ENCODE measurements at regions not wholly inside any gene's neighbourhood (a gene's known extent, or its start where the extent isn't known, plus 50 kb on each side); places are given as distances from the start of the nearest gene placed in this dataset.

- Mint-ChIP-seq H3K27ac (no peak overlapping the region), H3K4me1 (ENCODE audit: unreplicated experiment) (peaks cover 5% of the 10 kb centered on the region), H3K4me3 (no peak overlapping the region), H3K27me3 (no peaks in the 10 kb centered on the region), H3K9me3 (peaks cover 6% of the 10 kb centered on the region), H3K36me3 (no peaks in the 10 kb centered on the region)
- TF ChIP-seq, protein P1, sequence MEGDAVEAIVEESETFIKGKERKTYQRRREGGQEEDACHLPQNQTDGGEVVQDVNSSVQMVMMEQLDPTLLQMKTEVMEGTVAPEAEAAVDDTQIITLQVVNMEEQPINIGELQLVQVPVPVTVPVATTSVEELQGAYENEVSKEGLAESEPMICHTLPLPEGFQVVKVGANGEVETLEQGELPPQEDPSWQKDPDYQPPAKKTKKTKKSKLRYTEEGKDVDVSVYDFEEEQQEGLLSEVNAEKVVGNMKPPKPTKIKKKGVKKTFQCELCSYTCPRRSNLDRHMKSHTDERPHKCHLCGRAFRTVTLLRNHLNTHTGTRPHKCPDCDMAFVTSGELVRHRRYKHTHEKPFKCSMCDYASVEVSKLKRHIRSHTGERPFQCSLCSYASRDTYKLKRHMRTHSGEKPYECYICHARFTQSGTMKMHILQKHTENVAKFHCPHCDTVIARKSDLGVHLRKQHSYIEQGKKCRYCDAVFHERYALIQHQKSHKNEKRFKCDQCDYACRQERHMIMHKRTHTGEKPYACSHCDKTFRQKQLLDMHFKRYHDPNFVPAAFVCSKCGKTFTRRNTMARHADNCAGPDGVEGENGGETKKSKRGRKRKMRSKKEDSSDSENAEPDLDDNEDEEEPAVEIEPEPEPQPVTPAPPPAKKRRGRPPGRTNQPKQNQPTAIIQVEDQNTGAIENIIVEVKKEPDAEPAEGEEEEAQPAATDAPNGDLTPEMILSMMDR (conservative IDR thresholded peaks at IDR 0.05), result no peak
- DNase-seq (ENCODE audit: extremely low spot score, unreplicated experiment), result no peak
Measured at GRCh38 chr2:176769499-176770370, 442.9 kb upstream of the HNRNPA3 start.

- H3K4me1 Mint-ChIP-seq (ENCODE audit: unreplicated experiment), result peaks cover 10% of the 10 kb centered on the region
- no peak overlapping the region for H3K4me3 Mint-ChIP-seq
- H3K36me3 Mint-ChIP-seq, result peaks cover 3% of the 10 kb centered on the region
- peaks cover 6% of the 10 kb centered on the region for H3K9me3 Mint-ChIP-seq
- no peaks in the 10 kb centered on the region for H3K27me3 Mint-ChIP-seq
- TF ChIP-seq, protein P1 (conservative IDR thresholded peaks at IDR 0.05), result no peak
- H3K27ac Mint-ChIP-seq, result no peak overlapping the region
- DNase-seq (ENCODE audit: extremely low spot score, unreplicated experiment), result no peak
Measured at GRCh38 chr2:176772816-176773215, 439.8 kb upstream of the HNRNPA3 start.

GRCh38 chr2:176774766-176775451 lies 437.7 kb upstream of the HNRNPA3 start:
- H3K4me1 Mint-ChIP-seq (ENCODE audit: unreplicated experiment), result peaks cover 5% of the 10 kb centered on the region
- no peak overlapping the region for H3K27ac Mint-ChIP-seq
- no peak for DNase-seq (ENCODE audit: extremely low spot score, unreplicated experiment)
- TF ChIP-seq, protein P1 (conservative IDR thresholded peaks at IDR 0.05), result no peak
- H3K9me3 Mint-ChIP-seq, result peaks cover 6% of the 10 kb centered on the region
- peaks cover under 1% of the 10 kb centered on the region for H3K27me3 Mint-ChIP-seq
- peaks cover 3% of the 10 kb centered on the region for H3K36me3 Mint-ChIP-seq
- H3K4me3 Mint-ChIP-seq, result no peak overlapping the region

DNA sequence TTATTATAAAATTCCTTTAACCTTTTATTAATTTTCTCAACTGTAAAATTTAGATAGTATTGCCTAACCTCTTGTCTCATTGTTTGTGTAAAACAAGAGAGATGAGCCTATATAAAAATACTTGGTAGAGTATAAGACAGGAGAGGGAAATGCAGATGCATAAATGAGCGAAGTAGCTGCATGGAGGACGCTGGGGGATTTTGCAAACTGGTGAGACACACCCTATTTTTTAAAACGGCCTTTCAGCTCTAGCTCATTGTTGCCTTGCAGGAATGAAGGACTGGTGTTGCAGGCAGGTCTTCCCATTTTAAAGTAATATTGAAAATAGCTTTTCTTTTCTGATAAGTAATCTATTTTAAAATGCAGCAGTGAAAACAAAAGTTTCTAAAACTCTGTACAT lies 435.3 kb upstream of the HNRNPA3 start:
- H3K36me3 Mint-ChIP-seq, result peaks cover 3% of the 10 kb centered on the region
- peaks cover 5% of the 10 kb centered on the region for H3K4me1 Mint-ChIP-seq (ENCODE audit: unreplicated experiment)
- TF ChIP-seq, protein P1 (conservative IDR thresholded peaks at IDR 0.05), result no peak
- H3K27ac Mint-ChIP-seq, result no peak overlapping the region
- no peak overlapping the region for H3K4me3 Mint-ChIP-seq
- peaks cover 9% of the 10 kb centered on the region for H3K27me3 Mint-ChIP-seq
- DNase-seq (ENCODE audit: extremely low spot score, unreplicated experiment), result no peak
- peaks cover 9% of the 10 kb centered on the region for H3K9me3 Mint-ChIP-seq

GRCh38 chr2:176779917-176780316 lies 432.7 kb upstream of the HNRNPA3 start:
- H3K27me3 Mint-ChIP-seq, result peaks cover 9% of the 10 kb centered on the region
- no peak overlapping the region for H3K4me3 Mint-ChIP-seq
- H3K36me3 Mint-ChIP-seq, result peaks cover 3% of the 10 kb centered on the region
- H3K27ac Mint-ChIP-seq, result no peak overlapping the region
- no peak for DNase-seq (ENCODE audit: extremely low spot score, unreplicated experiment)
- H3K9me3 Mint-ChIP-seq, result peaks cover 5% of the 10 kb centered on the region
- TF ChIP-seq, protein P1 (conservative IDR thresholded peaks at IDR 0.05), result no peak
- peaks cover 3% of the 10 kb centered on the region for H3K4me1 Mint-ChIP-seq (ENCODE audit: unreplicated experiment)

Measured in type B pancreatic cell (in vitro differentiated cells).